ENCODE measurements at regions not wholly inside any gene's neighbourhood (a gene's known extent, or its start where the extent isn't known, plus 50 kb on each side); places are given as distances from the start of the nearest gene placed in this dataset.

- H3K36me3 ChIP-seq (ENCODE audit: control insufficient read depth in 5 of 5, insufficient read depth in 5 of 5, low read length in 5 of 5): no peaks in the 10 kb centered on the region
- no peak overlapping the region for H3K27ac ChIP-seq (ENCODE audit: low read depth, low read length)
- H3K4me1 ChIP-seq (ENCODE audit: control insufficient read depth in 5 of 5, insufficient read depth in 5 of 5, low read length in 5 of 5): peaks cover 4 to 21% (median 18%) of the 10 kb centered on the region in 5 donors
- no peaks in the 10 kb centered on the region for H3K27me3 ChIP-seq (ENCODE audit: control insufficient read depth in 5 of 5, insufficient read depth in 4 of 5, low read length in 5 of 5)
- H3K4me3 ChIP-seq (ENCODE audit: low read depth in 1 of 5, low read length in 5 of 5): no peak overlapping the region
- H3K9me3 ChIP-seq (ENCODE audit: control insufficient read depth in 5 of 5, low read length in 5 of 5): no peaks in the 10 kb centered on the region
- H3K9ac ChIP-seq (ENCODE audit: low read length in 5 of 5): peak overlapping the region in 1 of 5 donors; percentile 14
Measured at GRCh38 chr10:4074545-4075407, 289.8 kb upstream of the KLF6 start.

- H3K36me3 ChIP-seq (ENCODE audit: control insufficient read depth in 5 of 5, insufficient read depth in 5 of 5, low read length in 5 of 5): no peaks in the 10 kb centered on the region
- H3K9me3 ChIP-seq (ENCODE audit: control insufficient read depth in 5 of 5, low read length in 5 of 5): no peaks in the 10 kb centered on the region
- H3K4me3 ChIP-seq (ENCODE audit: low read depth in 1 of 5, low read length in 5 of 5): no peak overlapping the region
- H3K9ac ChIP-seq (ENCODE audit: low read length in 5 of 5): no peak overlapping the region
- peak overlapping the region; percentile 12 for H3K27ac ChIP-seq (ENCODE audit: low read depth, low read length)
- H3K27me3 ChIP-seq (ENCODE audit: control insufficient read depth in 5 of 5, insufficient read depth in 4 of 5, low read length in 5 of 5): no peaks in the 10 kb centered on the region
- peaks cover 6 to 27% (median 22%) of the 10 kb centered on the region in 5 donors for H3K4me1 ChIP-seq (ENCODE audit: control insufficient read depth in 5 of 5, insufficient read depth in 5 of 5, low read length in 5 of 5)
Measured at GRCh38 chr10:4073912-4074311, 288.9 kb upstream of the KLF6 start.

GRCh38 chr10:4070921-4071660 is 286.1 kb upstream of the KLF6 start:
- Histone ChIP-seq H3K4me1 (ENCODE audit: control insufficient read depth in 5 of 5, insufficient read depth in 5 of 5, low read length in 5 of 5) (peaks cover 6 to 39% (median 35%) of the 10 kb centered on the region in 5 donors), H3K9me3 (ENCODE audit: control insufficient read depth in 5 of 5, low read length in 5 of 5) (no peaks in the 10 kb centered on the region), H3K27me3 (ENCODE audit: control insufficient read depth in 5 of 5, insufficient read depth in 4 of 5, low read length in 5 of 5) (no peaks in the 10 kb centered on the region), H3K27ac (ENCODE audit: low read depth, low read length) (no peak overlapping the region), H3K4me3 (ENCODE audit: low read depth in 1 of 5, low read length in 5 of 5) (no peak overlapping the region), H3K36me3 (ENCODE audit: control insufficient read depth in 5 of 5, insufficient read depth in 5 of 5, low read length in 5 of 5) (no peaks in the 10 kb centered on the region), H3K9ac (ENCODE audit: low read length in 5 of 5) (no peak overlapping the region)

- no peaks in the 10 kb centered on the region for H3K9me3 ChIP-seq (ENCODE audit: control insufficient read depth in 5 of 5, low read length in 5 of 5)
- peaks cover 6 to 39% (median 35%) of the 10 kb centered on the region in 5 donors for H3K4me1 ChIP-seq (ENCODE audit: control insufficient read depth in 5 of 5, insufficient read depth in 5 of 5, low read length in 5 of 5)
- H3K9ac ChIP-seq (ENCODE audit: low read length in 5 of 5): no peak overlapping the region
- no peaks in the 10 kb centered on the region for H3K36me3 ChIP-seq (ENCODE audit: control insufficient read depth in 5 of 5, insufficient read depth in 5 of 5, low read length in 5 of 5)
- no peaks in the 10 kb centered on the region for H3K27me3 ChIP-seq (ENCODE audit: control insufficient read depth in 5 of 5, insufficient read depth in 4 of 5, low read length in 5 of 5)
- H3K4me3 ChIP-seq (ENCODE audit: low read depth in 1 of 5, low read length in 5 of 5): no peak overlapping the region
- no peak overlapping the region for H3K27ac ChIP-seq (ENCODE audit: low read depth, low read length)
Measured at GRCh38 chr10:4070184-4070583, 285.2 kb upstream of the KLF6 start.

GRCh38 chr10:4069491-4069890 is 284.5 kb upstream of the KLF6 start:
- H3K9me3 ChIP-seq (ENCODE audit: control insufficient read depth in 5 of 5, low read length in 5 of 5): no peaks in the 10 kb centered on the region
- H3K27ac ChIP-seq (ENCODE audit: low read depth, low read length): no peak overlapping the region
- H3K9ac ChIP-seq (ENCODE audit: low read length in 5 of 5): no peak overlapping the region

GRCh38 chr10:4068629-4069028 is 283.6 kb upstream of the KLF6 start:
- H3K36me3 ChIP-seq (ENCODE audit: control insufficient read depth in 5 of 5, insufficient read depth in 5 of 5, low read length in 5 of 5): no peaks in the 10 kb centered on the region
- no peak overlapping the region for H3K4me3 ChIP-seq (ENCODE audit: low read depth in 1 of 5, low read length in 5 of 5)
- H3K27ac ChIP-seq (ENCODE audit: low read depth, low read length): no peak overlapping the region
- no peak overlapping the region for H3K9ac ChIP-seq (ENCODE audit: low read length in 5 of 5)
- no peaks in the 10 kb centered on the region for H3K27me3 ChIP-seq (ENCODE audit: control insufficient read depth in 5 of 5, insufficient read depth in 4 of 5, low read length in 5 of 5)
- no peaks in the 10 kb centered on the region for H3K9me3 ChIP-seq (ENCODE audit: control insufficient read depth in 5 of 5, low read length in 5 of 5)
- peaks cover 5 to 27% (median 22%) of the 10 kb centered on the region in 5 donors for H3K4me1 ChIP-seq (ENCODE audit: control insufficient read depth in 5 of 5, insufficient read depth in 5 of 5, low read length in 5 of 5)

More at GRCh38 chr10:4069491-4069890, 284.5 kb upstream of the KLF6 start:
- Histone ChIP-seq H3K36me3 (ENCODE audit: control insufficient read depth in 5 of 5, insufficient read depth in 5 of 5, low read length in 5 of 5) (no peaks in the 10 kb centered on the region), H3K27me3 (ENCODE audit: control insufficient read depth in 5 of 5, insufficient read depth in 4 of 5, low read length in 5 of 5) (no peaks in the 10 kb centered on the region), H3K4me3 (ENCODE audit: low read depth in 1 of 5, low read length in 5 of 5) (no peak overlapping the region), H3K4me1 (ENCODE audit: control insufficient read depth in 5 of 5, insufficient read depth in 5 of 5, low read length in 5 of 5) (peaks cover 6 to 34% (median 30%) of the 10 kb centered on the region in 5 donors)

- H3K9ac ChIP-seq (ENCODE audit: low read length in 5 of 5): peak overlapping the region in 1 of 5 donors; percentile 31
- H3K9me3 ChIP-seq (ENCODE audit: control insufficient read depth in 5 of 5, low read length in 5 of 5): no peaks in the 10 kb centered on the region
- H3K4me1 ChIP-seq (ENCODE audit: control insufficient read depth in 5 of 5, insufficient read depth in 5 of 5, low read length in 5 of 5): peaks cover 3 to 23% (median 20%) of the 10 kb centered on the region in 5 donors
- no peak overlapping the region for H3K4me3 ChIP-seq (ENCODE audit: low read depth in 1 of 5, low read length in 5 of 5)
- H3K27me3 ChIP-seq (ENCODE audit: control insufficient read depth in 5 of 5, insufficient read depth in 4 of 5, low read length in 5 of 5): no peaks in the 10 kb centered on the region
- no peaks in the 10 kb centered on the region for H3K36me3 ChIP-seq (ENCODE audit: control insufficient read depth in 5 of 5, insufficient read depth in 5 of 5, low read length in 5 of 5)
- no peak overlapping the region for H3K27ac ChIP-seq (ENCODE audit: low read depth, low read length)
Measured at GRCh38 chr10:4067931-4068561, 283.0 kb upstream of the KLF6 start.

- no peaks in the 10 kb centered on the region for H3K9me3 ChIP-seq (ENCODE audit: control insufficient read depth in 5 of 5, low read length in 5 of 5)
- H3K27ac ChIP-seq (ENCODE audit: low read depth, low read length): no peak overlapping the region
- peaks cover 3 to 27% (median 22%) of the 10 kb centered on the region in 5 donors for H3K4me1 ChIP-seq (ENCODE audit: control insufficient read depth in 5 of 5, insufficient read depth in 5 of 5, low read length in 5 of 5)
- peak overlapping the region in 1 of 5 donors; percentile 31 for H3K9ac ChIP-seq (ENCODE audit: low read length in 5 of 5)
- no peak overlapping the region for H3K4me3 ChIP-seq (ENCODE audit: low read depth in 1 of 5, low read length in 5 of 5)
- H3K27me3 ChIP-seq (ENCODE audit: control insufficient read depth in 5 of 5, insufficient read depth in 4 of 5, low read length in 5 of 5): no peaks in the 10 kb centered on the region
- no peaks in the 10 kb centered on the region for H3K36me3 ChIP-seq (ENCODE audit: control insufficient read depth in 5 of 5, insufficient read depth in 5 of 5, low read length in 5 of 5)
Measured at GRCh38 chr10:4067531-4067930, 282.5 kb upstream of the KLF6 start.

- no peak overlapping the region for H3K9ac ChIP-seq (ENCODE audit: low read length in 5 of 5)
- peaks cover 3 to 33% (median 26%) of the 10 kb centered on the region in 5 donors for H3K4me1 ChIP-seq (ENCODE audit: control insufficient read depth in 5 of 5, insufficient read depth in 5 of 5, low read length in 5 of 5)
- H3K27me3 ChIP-seq (ENCODE audit: control insufficient read depth in 5 of 5, insufficient read depth in 4 of 5, low read length in 5 of 5): no peaks in the 10 kb centered on the region
- H3K9me3 ChIP-seq (ENCODE audit: control insufficient read depth in 5 of 5, low read length in 5 of 5): no peaks in the 10 kb centered on the region
- H3K36me3 ChIP-seq (ENCODE audit: control insufficient read depth in 5 of 5, insufficient read depth in 5 of 5, low read length in 5 of 5): no peaks in the 10 kb centered on the region
- no peak overlapping the region for H3K4me3 ChIP-seq (ENCODE audit: low read depth in 1 of 5, low read length in 5 of 5)
- H3K27ac ChIP-seq (ENCODE audit: low read depth, low read length): no peak overlapping the region
Measured at GRCh38 chr10:4066581-4067390, 281.8 kb upstream of the KLF6 start.
